GM12878 (cell line): ENCODE measurements at regions not wholly inside any gene's neighbourhood (a gene's known extent, or its start where the extent isn't known, plus 50 kb on each side); places are given as distances from the start of the nearest gene placed in this dataset.

ENCODE experiments used
- CBX5 ChIP-seq: sonication (generic); IDR thresholded peaks from 2 replicates; pipeline ENCODE4 v1.6.1; 2016; ENCODE audit warnings: low read depth, moderate library complexity, mild to moderate bottlenecking, inconsistent platforms
- CEBPB ChIP-seq, 2 experiments: fragments of 150-350 bp in 1 of 2; IDR thresholded peaks; 2 replicates each; pipeline ENCODE4 v1.6.1; 2012 to 2014; ENCODE audit warnings: low read depth in 2 of 2, low read length in 2 of 2, borderline replicate concordance in 1 of 2, inconsistent platforms in 1 of 2
- CTCF ChIP-seq, 3 experiments: IDR thresholded peaks in 2 of 3; conservative IDR thresholded peaks in 1 of 3; 2 replicates each; pipeline ENCODE4 v1.5.1; 2011; ENCODE audit warnings: low read depth in 3 of 3, low read length in 3 of 3, mild to moderate bottlenecking in 3 of 3, control low read depth in 2 of 3, moderate library complexity in 2 of 3, inconsistent platforms in 1 of 3, mixed read lengths in 1 of 3; ENCODE audit not compliant: control insufficient read depth in 2 of 3, insufficient read depth in 1 of 3; ENCODE audit errors: extremely low read depth in 1 of 3
- FOXM1 ChIP-seq: IDR thresholded peaks from 2 replicates; pipeline ENCODE4 v1.6.1; 2012; ENCODE audit warnings: low read depth, mild to moderate bottlenecking, inconsistent platforms, low read length, moderate library complexity
- NFYB ChIP-seq: IDR thresholded peaks from 2 replicates; pipeline ENCODE4 v1.6.1; 2011; ENCODE audit warnings: low read depth, mild to moderate bottlenecking, low read length, improper control_type of control experiment, moderate library complexity; ENCODE audit not compliant: insufficient read depth
- SIN3A ChIP-seq: IDR thresholded peaks from 2 replicates; pipeline ENCODE4 v1.6.1; 2012; ENCODE audit warnings: low read depth, low read length, improper control_type of control experiment
- SREBF1 ChIP-seq: IDR thresholded peaks from 2 replicates; pipeline ENCODE4 v1.6.1; 2012; ENCODE audit warnings: mild to moderate bottlenecking, low read length
- ZSCAN29 ChIP-seq: fragments of 450-650 bp; IDR thresholded peaks from 2 replicates; pipeline ENCODE4 v1.6.1; 2017; ENCODE audit warnings: mild to moderate bottlenecking, moderate library complexity
- TF ChIP-seq, protein P1 (sequence below): IDR thresholded peaks from 2 replicates; pipeline ENCODE4 v1.6.1; 2012; ENCODE audit warnings: mild to moderate bottlenecking, low read depth, low read length
- TF ChIP-seq, protein P2 (sequence below): fragments of 450-650 bp; IDR thresholded peaks from 2 replicates; pipeline ENCODE4 v1.6.1; 2017; ENCODE audit warnings: mild to moderate bottlenecking

GRCh38 chr13:86892330-86892729 is 778.8 kb upstream of the SLITRK5 start:
- no peak for TF ChIP-seq CEBPB (IDR thresholded peaks at IDR 0.05; ENCODE audit: borderline replicate concordance in 1 of 2, low read depth in 2 of 2, low read length in 2 of 2)
- no peak for TF ChIP-seq ZSCAN29
- TF ChIP-seq, protein P1, sequence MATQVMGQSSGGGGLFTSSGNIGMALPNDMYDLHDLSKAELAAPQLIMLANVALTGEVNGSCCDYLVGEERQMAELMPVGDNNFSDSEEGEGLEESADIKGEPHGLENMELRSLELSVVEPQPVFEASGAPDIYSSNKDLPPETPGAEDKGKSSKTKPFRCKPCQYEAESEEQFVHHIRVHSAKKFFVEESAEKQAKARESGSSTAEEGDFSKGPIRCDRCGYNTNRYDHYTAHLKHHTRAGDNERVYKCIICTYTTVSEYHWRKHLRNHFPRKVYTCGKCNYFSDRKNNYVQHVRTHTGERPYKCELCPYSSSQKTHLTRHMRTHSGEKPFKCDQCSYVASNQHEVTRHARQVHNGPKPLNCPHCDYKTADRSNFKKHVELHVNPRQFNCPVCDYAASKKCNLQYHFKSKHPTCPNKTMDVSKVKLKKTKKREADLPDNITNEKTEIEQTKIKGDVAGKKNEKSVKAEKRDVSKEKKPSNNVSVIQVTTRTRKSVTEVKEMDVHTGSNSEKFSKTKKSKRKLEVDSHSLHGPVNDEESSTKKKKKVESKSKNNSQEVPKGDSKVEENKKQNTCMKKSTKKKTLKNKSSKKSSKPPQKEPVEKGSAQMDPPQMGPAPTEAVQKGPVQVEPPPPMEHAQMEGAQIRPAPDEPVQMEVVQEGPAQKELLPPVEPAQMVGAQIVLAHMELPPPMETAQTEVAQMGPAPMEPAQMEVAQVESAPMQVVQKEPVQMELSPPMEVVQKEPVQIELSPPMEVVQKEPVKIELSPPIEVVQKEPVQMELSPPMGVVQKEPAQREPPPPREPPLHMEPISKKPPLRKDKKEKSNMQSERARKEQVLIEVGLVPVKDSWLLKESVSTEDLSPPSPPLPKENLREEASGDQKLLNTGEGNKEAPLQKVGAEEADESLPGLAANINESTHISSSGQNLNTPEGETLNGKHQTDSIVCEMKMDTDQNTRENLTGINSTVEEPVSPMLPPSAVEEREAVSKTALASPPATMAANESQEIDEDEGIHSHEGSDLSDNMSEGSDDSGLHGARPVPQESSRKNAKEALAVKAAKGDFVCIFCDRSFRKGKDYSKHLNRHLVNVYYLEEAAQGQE: no peak
- TF ChIP-seq CTCF (IDR thresholded peaks at IDR 0.05 in 2 of 3, conservative IDR thresholded peaks at IDR 0.05 in 1 of 3; ENCODE audit: control insufficient read depth in 2 of 3, extremely low read depth in 1 of 3, insufficient read depth in 1 of 3, low read depth in 3 of 3, low read length in 3 of 3): no peak
- TF ChIP-seq, protein P2, sequence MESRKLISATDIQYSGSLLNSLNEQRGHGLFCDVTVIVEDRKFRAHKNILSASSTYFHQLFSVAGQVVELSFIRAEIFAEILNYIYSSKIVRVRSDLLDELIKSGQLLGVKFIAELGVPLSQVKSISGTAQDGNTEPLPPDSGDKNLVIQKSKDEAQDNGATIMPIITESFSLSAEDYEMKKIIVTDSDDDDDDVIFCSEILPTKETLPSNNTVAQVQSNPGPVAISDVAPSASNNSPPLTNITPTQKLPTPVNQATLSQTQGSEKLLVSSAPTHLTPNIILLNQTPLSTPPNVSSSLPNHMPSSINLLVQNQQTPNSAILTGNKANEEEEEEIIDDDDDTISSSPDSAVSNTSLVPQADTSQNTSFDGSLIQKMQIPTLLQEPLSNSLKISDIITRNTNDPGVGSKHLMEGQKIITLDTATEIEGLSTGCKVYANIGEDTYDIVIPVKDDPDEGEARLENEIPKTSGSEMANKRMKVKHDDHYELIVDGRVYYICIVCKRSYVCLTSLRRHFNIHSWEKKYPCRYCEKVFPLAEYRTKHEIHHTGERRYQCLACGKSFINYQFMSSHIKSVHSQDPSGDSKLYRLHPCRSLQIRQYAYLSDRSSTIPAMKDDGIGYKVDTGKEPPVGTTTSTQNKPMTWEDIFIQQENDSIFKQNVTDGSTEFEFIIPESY: no peak
- TF ChIP-seq SREBF1: no peak
- TF ChIP-seq FOXM1: no peak
- TF ChIP-seq SIN3A: no peak
- no peak for TF ChIP-seq CBX5
- no peak for TF ChIP-seq NFYB
